ENCODE measurements at regions not wholly inside any gene's neighbourhood (a gene's known extent, or its start where the extent isn't known, plus 50 kb on each side); places are given as distances from the start of the nearest gene placed in this dataset.

DNA sequence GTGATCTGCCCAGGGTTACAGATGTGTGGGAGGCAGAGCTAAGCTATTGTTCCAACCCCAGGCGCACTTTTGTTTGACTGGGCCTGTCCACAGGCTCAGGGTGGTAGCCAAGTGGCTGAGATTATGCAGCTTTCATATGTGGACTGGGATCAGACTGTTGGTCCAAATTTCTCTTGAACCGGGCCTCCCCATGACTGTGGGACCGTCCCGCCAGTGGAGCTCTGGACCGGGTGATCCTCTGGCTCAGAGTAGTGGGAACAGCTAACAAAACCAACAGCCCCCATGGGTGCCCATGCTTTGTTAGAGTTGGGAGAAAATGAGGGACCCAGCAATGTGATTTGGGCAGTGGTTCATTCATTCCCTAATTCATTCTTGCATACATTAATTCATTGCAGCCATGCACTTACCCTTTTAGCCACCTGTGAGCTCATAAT, 86.8 kb upstream of the HS6ST1 start:
- no peaks in the 10 kb centered on the region for H3K27me3 ChIP-seq (replicated peaks; ENCODE audit: insufficient read depth, low read depth, low read length, poor library complexity)
- BruUV-seq (replicated peaks), result no TSS peak
- ChIA-PET CTCF (no interaction called here), POLR2A (ENCODE audit: low non-redundant PET) (no interaction called here)
- no peaks in the 10 kb centered on the region for H3K36me3 ChIP-seq (ENCODE audit: insufficient read depth, low read length, poor library complexity, severe bottlenecking)
- H3K9me3 ChIP-seq (ENCODE audit: low read depth, low read length, poor library complexity, severe bottlenecking), result no peaks in the 10 kb centered on the region
- intact Hi-C loops (cut with micrococcal nuclease; ENCODE audit: unreplicated experiment), result no loop called here
- TF ChIP-seq CTCF (conservative IDR thresholded peaks at IDR 0.05; ENCODE audit: low read depth, low read length) (no peak), EZH2 (IDR thresholded peaks at IDR 0.05; ENCODE audit: borderline replicate concordance, low read depth, low read length, poor library complexity, severe bottlenecking) (no peak)
- no peak overlapping the region for H3K4me3 ChIP-seq (ENCODE audit: low read depth, low read length, poor library complexity, severe bottlenecking)
- no peak for DNase-seq (ENCODE audit: low spot score)
- peaks cover 32% of the 10 kb centered on the region for H3K4me1 ChIP-seq (ENCODE audit: insufficient read depth, low read length, poor library complexity, severe bottlenecking)
- peak overlapping the region; percentile 70 for H3K27ac ChIP-seq (ENCODE audit: low read depth, low read length, poor library complexity, severe bottlenecking)

GRCh38 chr2:128405981-128406613, 87.4 kb upstream of the HS6ST1 start:
- intact Hi-C loops (cut with micrococcal nuclease; ENCODE audit: unreplicated experiment), result no loop called here
- BruUV-seq (replicated peaks), result no TSS peak
- DNase-seq (ENCODE audit: low spot score), result no peak
- ChIA-PET CTCF (no interaction called here), POLR2A (ENCODE audit: low non-redundant PET) (no interaction called here)
- Histone ChIP-seq H3K4me3 (ENCODE audit: low read depth, low read length, poor library complexity, severe bottlenecking) (no peak overlapping the region), H3K27me3 (replicated peaks; ENCODE audit: insufficient read depth, low read depth, low read length, poor library complexity) (no peaks in the 10 kb centered on the region), H3K9me3 (ENCODE audit: low read depth, low read length, poor library complexity, severe bottlenecking) (no peaks in the 10 kb centered on the region), H3K4me1 (ENCODE audit: insufficient read depth, low read length, poor library complexity, severe bottlenecking) (peaks cover 32% of the 10 kb centered on the region), H3K36me3 (ENCODE audit: insufficient read depth, low read length, poor library complexity, severe bottlenecking) (no peaks in the 10 kb centered on the region), H3K27ac (ENCODE audit: low read depth, low read length, poor library complexity, severe bottlenecking) (peak overlapping the region; percentile 70)
- TF ChIP-seq CTCF (conservative IDR thresholded peaks at IDR 0.05; ENCODE audit: low read depth, low read length), result no peak
- no peak for TF ChIP-seq EZH2 (IDR thresholded peaks at IDR 0.05; ENCODE audit: borderline replicate concordance, low read depth, low read length, poor library complexity, severe bottlenecking)

DNA sequence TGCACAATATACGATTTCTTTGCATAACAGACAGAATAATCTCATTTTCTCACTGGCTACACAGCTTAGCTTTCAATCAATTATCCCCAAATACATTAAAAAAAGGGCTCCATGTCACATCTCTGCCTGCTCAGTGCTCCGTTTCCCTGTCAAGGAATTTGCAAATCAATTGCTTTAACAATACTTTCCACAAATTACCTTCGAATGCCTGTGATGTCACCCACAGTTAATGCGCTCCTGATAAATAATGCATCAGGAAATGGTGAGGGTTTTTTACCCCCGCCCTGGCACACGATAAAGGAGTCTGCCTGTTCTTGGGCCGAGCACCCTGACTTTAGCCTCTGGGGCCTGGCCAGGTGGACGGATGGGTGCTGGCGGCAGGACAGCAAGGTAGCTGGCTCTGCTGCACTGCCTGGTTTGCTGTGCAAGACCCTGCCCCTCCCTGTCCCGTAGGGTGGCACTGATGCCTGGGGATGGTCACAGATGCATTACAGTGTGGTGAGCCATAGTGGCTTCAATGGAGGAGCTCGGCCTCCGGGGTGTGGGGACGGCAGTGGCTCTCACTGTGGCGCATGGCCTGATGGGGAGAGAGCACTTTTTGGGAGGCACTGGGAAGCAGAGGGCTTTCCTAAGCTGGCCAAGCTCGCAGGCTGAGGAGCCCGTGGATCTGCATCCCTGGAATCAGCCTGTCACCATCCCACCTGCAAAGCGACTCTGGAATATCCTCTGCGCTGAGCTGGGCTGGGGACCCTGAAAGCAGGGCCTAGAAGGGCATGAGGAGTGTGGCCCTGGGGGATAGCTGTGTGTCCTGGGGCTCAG, 88.3 kb upstream of the HS6ST1 start:
- no peak overlapping the region for H3K4me3 ChIP-seq (ENCODE audit: low read depth, low read length, poor library complexity, severe bottlenecking)
- ChIA-PET POLR2A (ENCODE audit: low non-redundant PET) (interaction anchor here (0.7 kb wide), 1 partner anchor 463 kb away, joined by 4 read pairs; no protein-coding TSS in a partner anchor), CTCF (no interaction called here)
- peaks cover 32% of the 10 kb centered on the region for H3K4me1 ChIP-seq (ENCODE audit: insufficient read depth, low read length, poor library complexity, severe bottlenecking)
- H3K36me3 ChIP-seq (ENCODE audit: insufficient read depth, low read length, poor library complexity, severe bottlenecking), result no peaks in the 10 kb centered on the region
- DNase-seq (ENCODE audit: low spot score), result peak; percentile 81
- H3K27ac ChIP-seq (ENCODE audit: low read depth, low read length, poor library complexity, severe bottlenecking), result peak overlapping the region; percentile 70
- no TSS peak for BruUV-seq (replicated peaks)
- intact Hi-C loops (cut with micrococcal nuclease; ENCODE audit: unreplicated experiment), result no loop called here
- no peaks in the 10 kb centered on the region for H3K9me3 ChIP-seq (ENCODE audit: low read depth, low read length, poor library complexity, severe bottlenecking)
- no peak for TF ChIP-seq EZH2 (IDR thresholded peaks at IDR 0.05; ENCODE audit: borderline replicate concordance, low read depth, low read length, poor library complexity, severe bottlenecking)
- TF ChIP-seq CTCF (conservative IDR thresholded peaks at IDR 0.05; ENCODE audit: low read depth, low read length), result no peak
- H3K27me3 ChIP-seq (replicated peaks; ENCODE audit: insufficient read depth, low read depth, low read length, poor library complexity), result no peaks in the 10 kb centered on the region

Measured in A673 (cell line).